Smooth muscle cell (in vitro differentiated cells): ENCODE measurements at regions not wholly inside any gene's neighbourhood (a gene's known extent, or its start where the extent isn't known, plus 50 kb on each side); places are given as distances from the start of the nearest gene placed in this dataset.

ENCODE experiments used
- DNase-seq: peaks from one replicate; lab custom pipeline; 2025; ENCODE audit not compliant: unreplicated experiment; lab: John Stamatoyannopoulos, UW
- H2AFZ ChIP-seq: fragments of 200-600 bp; sonication (generic); 2 replicates; pipeline ENCODE4 v1.6.0; 2016; ENCODE audit warnings: antibody characterized with exemption, low read depth, mild to moderate bottlenecking
- H3F3A ChIP-seq: fragments of 200-600 bp; sonication (generic); 2 replicates; pipeline ENCODE4 v1.6.0; 2017; ENCODE audit warnings: antibody characterized with exemption, low read depth
- H3K27ac ChIP-seq: fragments of 200-600 bp; sonication (generic); 2 replicates; pipeline ENCODE4 v1.5.1; 2016; ENCODE audit warnings: low read depth, mild to moderate bottlenecking
- H3K27me3 ChIP-seq: fragments of 200-600 bp; sonication (generic); 2 replicates; pipeline ENCODE4 v1.6.1; 2016; ENCODE audit warnings: low read depth, mild to moderate bottlenecking
- H3K36me3 ChIP-seq: fragments of 200-600 bp; sonication (generic); 2 replicates; pipeline ENCODE4 v1.5.1; 2016; ENCODE audit warnings: low read depth
- H3K4me1 ChIP-seq: fragments of 200-600 bp; sonication (generic); 2 replicates; pipeline ENCODE4 v1.5.1; 2016; ENCODE audit warnings: low read depth
- H3K4me2 ChIP-seq: fragments of 200-600 bp; sonication (generic); 2 replicates; pipeline ENCODE4 v1.6.0; 2016; ENCODE audit warnings: mild to moderate bottlenecking
- H3K4me3 ChIP-seq: fragments of 200-600 bp; sonication (generic); 2 replicates; pipeline ENCODE4 v1.5.1; 2016; ENCODE audit warnings: mild to moderate bottlenecking
- H3K79me2 ChIP-seq: fragments of 200-600 bp; sonication (generic); 2 replicates; pipeline ENCODE4 v1.6.0; 2016; ENCODE audit warnings: low read depth, mild to moderate bottlenecking
- H3K9ac ChIP-seq: fragments of 200-600 bp; sonication (generic); 2 replicates; pipeline ENCODE4 v1.6.0; 2016; ENCODE audit warnings: low read depth
- H3K9me3 ChIP-seq: fragments of 200-600 bp; sonication (generic); replicated peaks from 2 replicates; pipeline ENCODE4 v1.5.1; 2016; ENCODE audit warnings: low read depth
- H4K20me1 ChIP-seq: fragments of 200-600 bp; sonication (generic); 2 replicates; pipeline ENCODE4 v1.6.0; 2016; ENCODE audit warnings: low read depth
- WGBS: methylation state at CpG from one replicate; pipeline ENCODE4 v1.1.7; 2016; ENCODE audit warnings: low lambda C conversion rate; 5-methylcytosine and 5-hydroxymethylcytosine counted together
- TF ChIP-seq, protein P1 (sequence below): fragments of 200-600 bp; sonication (generic); IDR thresholded peaks from 2 replicates; pipeline ENCODE4 v1.5.1; 2017; ENCODE audit warnings: borderline replicate concordance, mild to moderate bottlenecking, antibody characterized with exemption; ENCODE audit not compliant: insufficient read depth, poor library complexity, severe bottlenecking

- Histone ChIP-seq H3K4me2 (no peak overlapping the region), H3K9me3 (no peaks in the 10 kb centered on the region), H3K36me3 (no peaks in the 10 kb centered on the region), H2AFZ (no peak overlapping the region), H3K79me2 (no peaks in the 10 kb centered on the region), H3K27me3 (no peaks in the 10 kb centered on the region), H3K4me3 (no peak overlapping the region), H3K9ac (no peak overlapping the region), H3F3A (no peaks in the 10 kb centered on the region), H4K20me1 (no peaks in the 10 kb centered on the region), H3K27ac (no peak overlapping the region), H3K4me1 (no peaks in the 10 kb centered on the region)
- no peak for DNase-seq
- 71% methylated on average over 4 of the region's 4 CpGs for WGBS
- TF ChIP-seq, protein P1, sequence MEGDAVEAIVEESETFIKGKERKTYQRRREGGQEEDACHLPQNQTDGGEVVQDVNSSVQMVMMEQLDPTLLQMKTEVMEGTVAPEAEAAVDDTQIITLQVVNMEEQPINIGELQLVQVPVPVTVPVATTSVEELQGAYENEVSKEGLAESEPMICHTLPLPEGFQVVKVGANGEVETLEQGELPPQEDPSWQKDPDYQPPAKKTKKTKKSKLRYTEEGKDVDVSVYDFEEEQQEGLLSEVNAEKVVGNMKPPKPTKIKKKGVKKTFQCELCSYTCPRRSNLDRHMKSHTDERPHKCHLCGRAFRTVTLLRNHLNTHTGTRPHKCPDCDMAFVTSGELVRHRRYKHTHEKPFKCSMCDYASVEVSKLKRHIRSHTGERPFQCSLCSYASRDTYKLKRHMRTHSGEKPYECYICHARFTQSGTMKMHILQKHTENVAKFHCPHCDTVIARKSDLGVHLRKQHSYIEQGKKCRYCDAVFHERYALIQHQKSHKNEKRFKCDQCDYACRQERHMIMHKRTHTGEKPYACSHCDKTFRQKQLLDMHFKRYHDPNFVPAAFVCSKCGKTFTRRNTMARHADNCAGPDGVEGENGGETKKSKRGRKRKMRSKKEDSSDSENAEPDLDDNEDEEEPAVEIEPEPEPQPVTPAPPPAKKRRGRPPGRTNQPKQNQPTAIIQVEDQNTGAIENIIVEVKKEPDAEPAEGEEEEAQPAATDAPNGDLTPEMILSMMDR: no peak
These were observed 102.0 kb upstream of the STEAP1B start for GRCh38 chr7:22601812-22602565.

DNA sequence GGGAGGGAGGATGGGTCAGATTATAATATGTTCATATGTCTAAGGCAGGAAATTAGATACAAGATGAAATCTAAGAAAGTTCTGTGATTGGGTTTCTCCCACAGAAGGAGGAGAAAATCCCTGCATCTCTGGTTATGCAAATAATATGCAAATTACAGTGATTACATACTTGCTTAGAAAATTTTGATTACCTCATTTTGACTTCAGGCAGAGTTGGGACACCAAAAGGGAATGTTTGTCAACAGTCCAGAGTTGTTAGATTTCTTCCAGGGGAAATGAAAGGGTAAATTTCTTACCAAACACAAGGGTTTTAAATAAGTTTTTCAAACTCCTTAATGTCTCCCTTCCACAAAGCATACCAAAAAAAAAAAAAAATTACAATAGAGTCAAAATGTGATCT is 101.4 kb upstream of the STEAP1B start:
- no peak for DNase-seq
- Histone ChIP-seq H3K27ac (no peak overlapping the region), H3K79me2 (no peaks in the 10 kb centered on the region)

GRCh38 chr7:22601003-22601402 is 101.0 kb upstream of the STEAP1B start:
- no peak overlapping the region for H3K4me2 ChIP-seq

More for the DNA sequence above, 101.4 kb upstream of the STEAP1B start:
- H3K4me2 ChIP-seq: no peak overlapping the region
- H3F3A ChIP-seq: no peaks in the 10 kb centered on the region
- H3K4me1 ChIP-seq: no peaks in the 10 kb centered on the region
- H3K9ac ChIP-seq: no peak overlapping the region
- TF ChIP-seq, protein P1: no peak
- no peak overlapping the region for H3K4me3 ChIP-seq
- no peaks in the 10 kb centered on the region for H3K9me3 ChIP-seq
- no peaks in the 10 kb centered on the region for H4K20me1 ChIP-seq
- no peaks in the 10 kb centered on the region for H3K36me3 ChIP-seq
- H2AFZ ChIP-seq: no peak overlapping the region
- H3K27me3 ChIP-seq: no peaks in the 10 kb centered on the region

More at GRCh38 chr7:22601003-22601402, 101.0 kb upstream of the STEAP1B start:
- H3F3A ChIP-seq: no peaks in the 10 kb centered on the region
- H3K4me1 ChIP-seq: no peaks in the 10 kb centered on the region
- H4K20me1 ChIP-seq: no peaks in the 10 kb centered on the region
- no peaks in the 10 kb centered on the region for H3K9me3 ChIP-seq
- 89% methylated on average over 5 of the region's 5 CpGs for WGBS
- DNase-seq: no peak
- no peaks in the 10 kb centered on the region for H3K79me2 ChIP-seq
- H3K27me3 ChIP-seq: no peaks in the 10 kb centered on the region
- no peak overlapping the region for H3K4me3 ChIP-seq
- TF ChIP-seq, protein P1: no peak
- H3K9ac ChIP-seq: no peak overlapping the region
- H2AFZ ChIP-seq: no peak overlapping the region
- no peaks in the 10 kb centered on the region for H3K36me3 ChIP-seq
- H3K27ac ChIP-seq: no peak overlapping the region
